ENCODE measurements at regions not wholly inside any gene's neighbourhood (a gene's known extent, or its start where the extent isn't known, plus 50 kb on each side); places are given as distances from the start of the nearest gene placed in this dataset.

GRCh38 chr7:54955696-54956420 is 63.0 kb upstream of the EGFR start:
- Histone ChIP-seq H4K20me1 (ENCODE audit: low read depth, low read length) (no peaks in the 10 kb centered on the region), H3K27me3 (ENCODE audit: low read length) (peaks cover 2% of the 10 kb centered on the region; the same call in 1 of the 2 replicates), H3K9me3 (ENCODE audit: insufficient read depth, low read length) (no peaks in the 10 kb centered on the region), H2AFZ (ENCODE audit: low read depth, low read length, severe bottlenecking) (no peak overlapping the region), H3K36me3 (ENCODE audit: low read length) (no peaks in the 10 kb centered on the region), H3K4me3 (ENCODE audit: insufficient read depth, low read length, poor library complexity, severe bottlenecking) (no peak overlapping the region), H3K4me2 (ENCODE audit: low read depth, low read length, poor library complexity, severe bottlenecking) (no peak overlapping the region), H3K79me2 (ENCODE audit: insufficient read depth, low read length) (no peaks in the 10 kb centered on the region), H3K9ac (ENCODE audit: low read length) (no peak overlapping the region), H3K9me2 (replicated peaks; ENCODE audit: insufficient read depth, low read length) (no peaks in the 10 kb centered on the region), H3K27ac (ENCODE audit: low read depth, low read length) (no peak overlapping the region), H3F3A (ENCODE audit: insufficient read depth) (no peaks in the 10 kb centered on the region)
- TF ChIP-seq EZH2phosphoT487 (conservative IDR thresholded peaks at IDR 0.05; ENCODE audit: low read length), result no peak
- TF ChIP-seq, protein P1, sequence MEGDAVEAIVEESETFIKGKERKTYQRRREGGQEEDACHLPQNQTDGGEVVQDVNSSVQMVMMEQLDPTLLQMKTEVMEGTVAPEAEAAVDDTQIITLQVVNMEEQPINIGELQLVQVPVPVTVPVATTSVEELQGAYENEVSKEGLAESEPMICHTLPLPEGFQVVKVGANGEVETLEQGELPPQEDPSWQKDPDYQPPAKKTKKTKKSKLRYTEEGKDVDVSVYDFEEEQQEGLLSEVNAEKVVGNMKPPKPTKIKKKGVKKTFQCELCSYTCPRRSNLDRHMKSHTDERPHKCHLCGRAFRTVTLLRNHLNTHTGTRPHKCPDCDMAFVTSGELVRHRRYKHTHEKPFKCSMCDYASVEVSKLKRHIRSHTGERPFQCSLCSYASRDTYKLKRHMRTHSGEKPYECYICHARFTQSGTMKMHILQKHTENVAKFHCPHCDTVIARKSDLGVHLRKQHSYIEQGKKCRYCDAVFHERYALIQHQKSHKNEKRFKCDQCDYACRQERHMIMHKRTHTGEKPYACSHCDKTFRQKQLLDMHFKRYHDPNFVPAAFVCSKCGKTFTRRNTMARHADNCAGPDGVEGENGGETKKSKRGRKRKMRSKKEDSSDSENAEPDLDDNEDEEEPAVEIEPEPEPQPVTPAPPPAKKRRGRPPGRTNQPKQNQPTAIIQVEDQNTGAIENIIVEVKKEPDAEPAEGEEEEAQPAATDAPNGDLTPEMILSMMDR (IDR thresholded peaks at IDR 0.05; ENCODE audit: insufficient read depth, low read length, poor library complexity, severe bottlenecking), result no peak

GRCh38 chr7:54956865-54957264 is 62.0 kb upstream of the EGFR start:
- TF ChIP-seq, protein P1 (IDR thresholded peaks at IDR 0.05; ENCODE audit: insufficient read depth, low read length, poor library complexity, severe bottlenecking), result no peak
- no peak for TF ChIP-seq EZH2phosphoT487 (conservative IDR thresholded peaks at IDR 0.05; ENCODE audit: low read length)
- no peaks in the 10 kb centered on the region for H3K9me2 ChIP-seq (replicated peaks; ENCODE audit: insufficient read depth, low read length)

GRCh38 chr7:54960517-54960916 is 58.3 kb upstream of the EGFR start:
- Histone ChIP-seq H3K9me3 (ENCODE audit: insufficient read depth, low read length) (no peaks in the 10 kb centered on the region), H3F3A (ENCODE audit: insufficient read depth) (no peaks in the 10 kb centered on the region), H3K79me2 (ENCODE audit: insufficient read depth, low read length) (no peaks in the 10 kb centered on the region), H3K27ac (ENCODE audit: low read depth, low read length) (no peak overlapping the region), H3K9me2 (replicated peaks; ENCODE audit: insufficient read depth, low read length) (no peaks in the 10 kb centered on the region), H4K20me1 (ENCODE audit: low read depth, low read length) (no peaks in the 10 kb centered on the region), H3K27me3 (ENCODE audit: low read length) (peaks cover 2% of the 10 kb centered on the region; the same call in 1 of the 2 replicates), H3K9ac (ENCODE audit: low read length) (no peak overlapping the region), H3K4me3 (ENCODE audit: insufficient read depth, low read length, poor library complexity, severe bottlenecking) (no peak overlapping the region), H2AFZ (ENCODE audit: low read depth, low read length, severe bottlenecking) (no peak overlapping the region), H3K36me3 (ENCODE audit: low read length) (no peaks in the 10 kb centered on the region), H3K4me2 (ENCODE audit: low read depth, low read length, poor library complexity, severe bottlenecking) (no peak overlapping the region)
- TF ChIP-seq, protein P1 (IDR thresholded peaks at IDR 0.05; ENCODE audit: insufficient read depth, low read length, poor library complexity, severe bottlenecking), result no peak
- TF ChIP-seq EZH2phosphoT487 (conservative IDR thresholded peaks at IDR 0.05; ENCODE audit: low read length), result no peak

More at GRCh38 chr7:54956865-54957264, 62.0 kb upstream of the EGFR start:
- no peaks in the 10 kb centered on the region for H4K20me1 ChIP-seq (ENCODE audit: low read depth, low read length)
- no peak overlapping the region for H3K9ac ChIP-seq (ENCODE audit: low read length)
- no peak overlapping the region for H3K4me3 ChIP-seq (ENCODE audit: insufficient read depth, low read length, poor library complexity, severe bottlenecking)
- H3K4me2 ChIP-seq (ENCODE audit: low read depth, low read length, poor library complexity, severe bottlenecking), result no peak overlapping the region
- H3K9me3 ChIP-seq (ENCODE audit: insufficient read depth, low read length), result no peaks in the 10 kb centered on the region
- H2AFZ ChIP-seq (ENCODE audit: low read depth, low read length, severe bottlenecking), result no peak overlapping the region
- H3K27ac ChIP-seq (ENCODE audit: low read depth, low read length), result no peak overlapping the region
- no peaks in the 10 kb centered on the region for H3K79me2 ChIP-seq (ENCODE audit: insufficient read depth, low read length)
- no peaks in the 10 kb centered on the region for H3F3A ChIP-seq (ENCODE audit: insufficient read depth)
- no peaks in the 10 kb centered on the region for H3K36me3 ChIP-seq (ENCODE audit: low read length)
- peaks cover 2% of the 10 kb centered on the region; the same call in 1 of the 2 replicates for H3K27me3 ChIP-seq (ENCODE audit: low read length)

All from SU-DHL-6 (cell line).